Testis (tissue), 2 donors: ENCODE measurements at regions not wholly inside any gene's neighbourhood (a gene's known extent, or its start where the extent isn't known, plus 50 kb on each side); places are given as distances from the start of the nearest gene placed in this dataset.

ENCODE experiments used
- DNase-seq: peaks from one replicate; pipeline ENCODE4 v3.0.0-alpha.2; 2019
- H3K27ac ChIP-seq, 2 donors: fragments of 200-600 bp; sonication (generic); one replicate each; pipeline ENCODE4 v1.5.1; 2019
- H3K27me3 ChIP-seq: fragments of 200-600 bp; sonication (generic); one replicate; pipeline ENCODE4 v1.5.1; 2019
- H3K36me3 ChIP-seq: fragments of 200-600 bp; sonication (generic); one replicate; pipeline ENCODE4 v1.5.1; 2017; ENCODE audit warnings: low read depth; ENCODE audit errors: missing control alignments
- H3K4me1 ChIP-seq: fragments of 200-600 bp; sonication (generic); one replicate; pipeline ENCODE4 v1.5.1; 2019
- H3K4me3 ChIP-seq, 2 donors: fragments of 200-600 bp; sonication (generic); one replicate each; pipeline ENCODE4 v1.5.1; 2017 to 2019
- H3K9me3 ChIP-seq: fragments of 200-600 bp; sonication (generic); one replicate; pipeline ENCODE4 v1.5.1; 2017
- CTCF ChIP-seq, 3 experiments: fragments of 450-650 bp in 2 of 3; fragments of 200-600 bp in 1 of 3; sonication (generic) in 1 of 3; IDR thresholded peaks; one replicate each; pipeline ENCODE4 v1.5.1; 2016 to 2019; ENCODE audit warnings: antibody characterized with exemption in 3 of 3, mild to moderate bottlenecking in 2 of 3, moderate library complexity in 1 of 3
- POLR2A ChIP-seq: fragments of 450-650 bp; IDR thresholded peaks from one replicate; pipeline ENCODE4 v1.6.1; 2017; ENCODE audit warnings: antibody characterized with exemption, mild to moderate bottlenecking, moderate library complexity
- WGBS, 2 donors: methylation state at CpG; one replicate each; pipeline ENCODE4 v1.1.5; 2018; 5-methylcytosine and 5-hydroxymethylcytosine counted together
- intact Hi-C: fragments of 100-400 bp; cut with DNase I; formaldehyde crosslinking; loops from one replicate; pipeline ENCODE4 v1.15.1; 2023; ENCODE audit warnings: low total_unique reads

- intact Hi-C loops: no loop called here
- H3K9me3 ChIP-seq: no peaks in the 10 kb centered on the region
- H3K36me3 ChIP-seq: no peaks in the 10 kb centered on the region
- H3K27me3 ChIP-seq: no peaks in the 10 kb centered on the region
- H3K4me1 ChIP-seq: no peaks in the 10 kb centered on the region
- TF ChIP-seq POLR2A (no peak), CTCF (IDR thresholded peaks at IDR 0.05) (no peak)
- H3K27ac ChIP-seq: no peak overlapping the region
- H3K4me3 ChIP-seq: no peak overlapping the region
- WGBS, 2 donors: 41 to 44% methylated on average over 8 of the region's 8 CpGs
- no peak for DNase-seq
Observed at GRCh38 chr3:150083655-150084042, 113.0 kb upstream of the PFN2 start.

GRCh38 chr3:150082898-150083654 is 112.4 kb upstream of the PFN2 start:
- Histone ChIP-seq H3K4me1 (no peaks in the 10 kb centered on the region), H3K27me3 (no peaks in the 10 kb centered on the region), H3K9me3 (no peaks in the 10 kb centered on the region), H3K27ac (no peak overlapping the region), H3K36me3 (no peaks in the 10 kb centered on the region), H3K4me3 (no peak overlapping the region)
- 76 to 82% methylated on average over 2 of the region's 2 CpGs for WGBS, 2 donors
- no peak for TF ChIP-seq CTCF (IDR thresholded peaks at IDR 0.05)
- TF ChIP-seq POLR2A: no peak
- intact Hi-C loops: no loop called here
- no peak for DNase-seq

- 80% methylated on average over 4 of the region's 4 CpGs for WGBS, 2 donors
- no peak for TF ChIP-seq POLR2A
- TF ChIP-seq CTCF (IDR thresholded peaks at IDR 0.05): no peak
- no peak overlapping the region for H3K27ac ChIP-seq
- intact Hi-C loops: no loop called here
- no peaks in the 10 kb centered on the region for H3K4me1 ChIP-seq
- H3K9me3 ChIP-seq: no peaks in the 10 kb centered on the region
- DNase-seq: no peak
- no peak overlapping the region for H3K4me3 ChIP-seq
- no peaks in the 10 kb centered on the region for H3K27me3 ChIP-seq
- no peaks in the 10 kb centered on the region for H3K36me3 ChIP-seq
Observed at GRCh38 chr3:150081084-150081483, 110.4 kb upstream of the PFN2 start.

GRCh38 chr3:150080058-150080730 is 109.5 kb upstream of the PFN2 start:
- no peak for TF ChIP-seq CTCF (IDR thresholded peaks at IDR 0.05)
- TF ChIP-seq POLR2A: no peak
- no peak overlapping the region for H3K27ac ChIP-seq
- no peak overlapping the region for H3K4me3 ChIP-seq
- H3K36me3 ChIP-seq: no peaks in the 10 kb centered on the region
- no peaks in the 10 kb centered on the region for H3K4me1 ChIP-seq
- intact Hi-C loops: no loop called here
- WGBS, 2 donors: 62% methylated on average over 4 of the region's 4 CpGs
- no peaks in the 10 kb centered on the region for H3K9me3 ChIP-seq
- no peaks in the 10 kb centered on the region for H3K27me3 ChIP-seq
- no peak for DNase-seq
